ENCODE measurements at regions not wholly inside any gene's neighbourhood (a gene's known extent, or its start where the extent isn't known, plus 50 kb on each side); places are given as distances from the start of the nearest gene placed in this dataset.

DNA sequence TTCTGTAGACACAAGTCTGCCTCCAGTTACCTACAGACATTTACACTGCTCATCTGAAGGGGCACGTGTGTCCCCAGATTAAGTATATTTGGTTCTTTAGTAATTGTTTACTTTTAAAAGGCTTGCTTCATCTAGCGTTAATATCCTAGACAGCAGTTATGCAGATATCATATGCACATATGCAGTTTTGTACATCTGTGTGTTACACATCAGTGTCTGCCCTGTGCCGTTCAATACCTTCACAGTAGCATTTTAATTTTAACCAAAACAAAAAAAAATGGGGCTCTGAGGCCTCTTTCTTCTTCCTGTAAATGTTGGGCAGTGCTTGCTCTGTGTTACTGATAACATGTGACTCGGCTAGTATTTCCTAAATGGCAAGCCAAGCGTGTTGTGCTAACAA lies 331.4 kb upstream of the MGMT start:
- no peak overlapping the region for H3K9ac ChIP-seq (ENCODE audit: low read depth in 1 of 2, low read length in 2 of 2)
- 41% methylated on average over 5 of the region's 5 CpGs for WGBS
- DNase-seq (ENCODE audit: low spot score), result no peak
- no peak overlapping the region for H3K27ac ChIP-seq (ENCODE audit: low read depth in 1 of 2, low read length in 2 of 2)
- TF ChIP-seq MAX (IDR thresholded peaks at IDR 0.05), result no peak
- TF ChIP-seq EGR1 (IDR thresholded peaks at IDR 0.05; ENCODE audit: low read depth in 2 of 2), result no peak
- no peak for TF ChIP-seq GABPA (IDR thresholded peaks at IDR 0.05 in 1 of 2, conservative IDR thresholded peaks at IDR 0.05 in 1 of 2)
- no peak for TF ChIP-seq YY1 (IDR thresholded peaks at IDR 0.05)
- no peak for TF ChIP-seq HNF4G (IDR thresholded peaks at IDR 0.05)
- TF ChIP-seq, protein P1, sequence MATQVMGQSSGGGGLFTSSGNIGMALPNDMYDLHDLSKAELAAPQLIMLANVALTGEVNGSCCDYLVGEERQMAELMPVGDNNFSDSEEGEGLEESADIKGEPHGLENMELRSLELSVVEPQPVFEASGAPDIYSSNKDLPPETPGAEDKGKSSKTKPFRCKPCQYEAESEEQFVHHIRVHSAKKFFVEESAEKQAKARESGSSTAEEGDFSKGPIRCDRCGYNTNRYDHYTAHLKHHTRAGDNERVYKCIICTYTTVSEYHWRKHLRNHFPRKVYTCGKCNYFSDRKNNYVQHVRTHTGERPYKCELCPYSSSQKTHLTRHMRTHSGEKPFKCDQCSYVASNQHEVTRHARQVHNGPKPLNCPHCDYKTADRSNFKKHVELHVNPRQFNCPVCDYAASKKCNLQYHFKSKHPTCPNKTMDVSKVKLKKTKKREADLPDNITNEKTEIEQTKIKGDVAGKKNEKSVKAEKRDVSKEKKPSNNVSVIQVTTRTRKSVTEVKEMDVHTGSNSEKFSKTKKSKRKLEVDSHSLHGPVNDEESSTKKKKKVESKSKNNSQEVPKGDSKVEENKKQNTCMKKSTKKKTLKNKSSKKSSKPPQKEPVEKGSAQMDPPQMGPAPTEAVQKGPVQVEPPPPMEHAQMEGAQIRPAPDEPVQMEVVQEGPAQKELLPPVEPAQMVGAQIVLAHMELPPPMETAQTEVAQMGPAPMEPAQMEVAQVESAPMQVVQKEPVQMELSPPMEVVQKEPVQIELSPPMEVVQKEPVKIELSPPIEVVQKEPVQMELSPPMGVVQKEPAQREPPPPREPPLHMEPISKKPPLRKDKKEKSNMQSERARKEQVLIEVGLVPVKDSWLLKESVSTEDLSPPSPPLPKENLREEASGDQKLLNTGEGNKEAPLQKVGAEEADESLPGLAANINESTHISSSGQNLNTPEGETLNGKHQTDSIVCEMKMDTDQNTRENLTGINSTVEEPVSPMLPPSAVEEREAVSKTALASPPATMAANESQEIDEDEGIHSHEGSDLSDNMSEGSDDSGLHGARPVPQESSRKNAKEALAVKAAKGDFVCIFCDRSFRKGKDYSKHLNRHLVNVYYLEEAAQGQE (IDR thresholded peaks at IDR 0.05), result no peak
- no peak for TF ChIP-seq HNF4A (conservative IDR thresholded peaks at IDR 0.05)
- no peak for TF ChIP-seq TAF1 (conservative IDR thresholded peaks at IDR 0.05)
- TF ChIP-seq RAD21 (IDR thresholded peaks at IDR 0.05), result no peak
- TF ChIP-seq FOXA2 (IDR thresholded peaks at IDR 0.05), result no peak
- TF ChIP-seq NR2F2 (IDR thresholded peaks at IDR 0.05), result no peak
- no peak for TF ChIP-seq JUND (IDR thresholded peaks at IDR 0.05)
- no peaks in the 10 kb centered on the region for H3K9me3 ChIP-seq (ENCODE audit: control insufficient read depth in 4 of 4, low read length in 3 of 4)
- no peaks in the 10 kb centered on the region for H3K4me1 ChIP-seq (ENCODE audit: control insufficient read depth in 4 of 4, insufficient read depth in 4 of 4, low read length in 3 of 4)
- H3K27me3 ChIP-seq (ENCODE audit: control insufficient read depth in 4 of 4, insufficient read depth in 4 of 4, low read length in 3 of 4), result peaks cover 0 to 5% (median 0%) of the 10 kb centered on the region in 4 donors
- H3K36me3 ChIP-seq (ENCODE audit: control insufficient read depth in 4 of 4, insufficient read depth in 3 of 4, low read depth in 1 of 4, low read length in 3 of 4), result no peaks in the 10 kb centered on the region
- no peak overlapping the region for H3K4me3 ChIP-seq (ENCODE audit: low read depth in 1 of 3, low read length in 3 of 3)

GRCh38 chr10:129136074-129136473 lies 331.0 kb upstream of the MGMT start:
- WGBS, result 68% methylated on average over 9 of the region's 9 CpGs
- H3K9me3 ChIP-seq (ENCODE audit: control insufficient read depth in 4 of 4, low read length in 3 of 4), result no peaks in the 10 kb centered on the region

More at GRCh38 chr10:129136074-129136473, 331.0 kb upstream of the MGMT start:
- TF ChIP-seq GABPA (IDR thresholded peaks at IDR 0.05 in 1 of 2, conservative IDR thresholded peaks at IDR 0.05 in 1 of 2) (no peak), FOXA1 (IDR thresholded peaks at IDR 0.05) (no peak), EGR1 (IDR thresholded peaks at IDR 0.05; ENCODE audit: low read depth in 2 of 2) (no peak), HNF4G (IDR thresholded peaks at IDR 0.05) (no peak), CTCF (IDR thresholded peaks at IDR 0.05; ENCODE audit: low read depth, low read length, missing input control) (no peak), SP1 (IDR thresholded peaks at IDR 0.05) (no peak), RAD21 (IDR thresholded peaks at IDR 0.05) (no peak), YY1 (IDR thresholded peaks at IDR 0.05) (no peak), HNF4A (conservative IDR thresholded peaks at IDR 0.05) (no peak), RXRA (IDR thresholded peaks at IDR 0.05) (no peak), NR2F2 (IDR thresholded peaks at IDR 0.05) (no peak), JUND (IDR thresholded peaks at IDR 0.05) (no peak)
- TF ChIP-seq, protein P1 (IDR thresholded peaks at IDR 0.05), result no peak
- TF ChIP-seq, protein P2, sequence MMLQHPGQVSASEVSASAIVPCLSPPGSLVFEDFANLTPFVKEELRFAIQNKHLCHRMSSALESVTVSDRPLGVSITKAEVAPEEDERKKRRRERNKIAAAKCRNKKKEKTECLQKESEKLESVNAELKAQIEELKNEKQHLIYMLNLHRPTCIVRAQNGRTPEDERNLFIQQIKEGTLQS (IDR thresholded peaks at IDR 0.05), result no peak
- no peak overlapping the region for H3K4me3 ChIP-seq (ENCODE audit: low read depth in 1 of 3, low read length in 3 of 3)
- no peak overlapping the region for H3K27ac ChIP-seq (ENCODE audit: low read depth in 1 of 2, low read length in 2 of 2)
- peaks cover 0 to 5% (median 0%) of the 10 kb centered on the region in 4 donors for H3K27me3 ChIP-seq (ENCODE audit: control insufficient read depth in 4 of 4, insufficient read depth in 4 of 4, low read length in 3 of 4)
- no peak for DNase-seq (ENCODE audit: low spot score)
- no peak overlapping the region for H3K9ac ChIP-seq (ENCODE audit: low read depth in 1 of 2, low read length in 2 of 2)
- H3K4me1 ChIP-seq (ENCODE audit: control insufficient read depth in 4 of 4, insufficient read depth in 4 of 4, low read length in 3 of 4), result no peaks in the 10 kb centered on the region
- no peaks in the 10 kb centered on the region for H3K36me3 ChIP-seq (ENCODE audit: control insufficient read depth in 4 of 4, insufficient read depth in 3 of 4, low read depth in 1 of 4, low read length in 3 of 4)

All from liver (tissue), 8 donors.